Thyroid gland (tissue), 4 donors: ENCODE measurements at regions not wholly inside any gene's neighbourhood (a gene's known extent, or its start where the extent isn't known, plus 50 kb on each side); places are given as distances from the start of the nearest gene placed in this dataset.

Experiments used
- DNase-seq, 2 donors: peaks; one replicate each; pipeline ENCODE4 v3.0.0-alpha.2; 2019
- H3K27ac ChIP-seq, 3 donors: fragments of 200-600 bp; sonication (generic); 1 replicate in 2 of 3; 2 replicates in 1 of 3; pipeline ENCODE4 v1.5.1; 2016 to 2019; ENCODE audit warnings: mild to moderate bottlenecking in 1 of 3, moderate library complexity in 1 of 3
- H3K27me3 ChIP-seq: fragments of 200-600 bp; sonication (generic); one replicate; pipeline ENCODE4 v1.5.1; 2019
- H3K36me3 ChIP-seq, 2 donors: fragments of 200-600 bp; sonication (generic); one replicate each; pipeline ENCODE4 v1.5.1; 2016 to 2019
- H3K4me1 ChIP-seq, 2 donors: fragments of 200-600 bp; sonication (generic); one replicate each; pipeline ENCODE4 v1.5.1; 2017 to 2019
- H3K4me3 ChIP-seq, 3 donors: fragments of 200-600 bp; sonication (generic); replicated peaks in 1 of 3; 1 replicate in 2 of 3; 2 replicates in 1 of 3; pipeline ENCODE4 v1.5.1; 2016; ENCODE audit warnings: mild to moderate bottlenecking in 1 of 3
- H3K9me3 ChIP-seq: fragments of 200-600 bp; sonication (generic); one replicate; pipeline ENCODE4 v1.5.1; 2017
- POLR2A ChIP-seq, 2 donors: fragments of 450-650 bp; IDR thresholded peaks; one replicate each; pipeline ENCODE4 v1.6.1; 2017; ENCODE audit warnings: antibody characterized with exemption in 2 of 2, mild to moderate bottlenecking in 2 of 2, moderate library complexity in 1 of 2
- WGBS, 2 donors: methylation state at CpG; one replicate each; pipeline ENCODE4 v1.1.5; 2017; 5-methylcytosine and 5-hydroxymethylcytosine counted together
- intact Hi-C: fragments of 100-400 bp; cut with DNase I; formaldehyde crosslinking; loops from one replicate; pipeline ENCODE4 v1.15.1; 2023
- TF ChIP-seq, protein P1 (sequence below), 6 experiments: fragments of 200-600 bp in 3 of 6; fragments of 450-650 bp in 3 of 6; sonication (generic) in 3 of 6; IDR thresholded peaks; one replicate each; pipeline ENCODE4 v1.5.1; 2016 to 2019; ENCODE audit warnings: antibody characterized with exemption in 6 of 6, mild to moderate bottlenecking in 2 of 6, inconsistent platforms in 1 of 6, moderate library complexity in 1 of 6

DNA sequence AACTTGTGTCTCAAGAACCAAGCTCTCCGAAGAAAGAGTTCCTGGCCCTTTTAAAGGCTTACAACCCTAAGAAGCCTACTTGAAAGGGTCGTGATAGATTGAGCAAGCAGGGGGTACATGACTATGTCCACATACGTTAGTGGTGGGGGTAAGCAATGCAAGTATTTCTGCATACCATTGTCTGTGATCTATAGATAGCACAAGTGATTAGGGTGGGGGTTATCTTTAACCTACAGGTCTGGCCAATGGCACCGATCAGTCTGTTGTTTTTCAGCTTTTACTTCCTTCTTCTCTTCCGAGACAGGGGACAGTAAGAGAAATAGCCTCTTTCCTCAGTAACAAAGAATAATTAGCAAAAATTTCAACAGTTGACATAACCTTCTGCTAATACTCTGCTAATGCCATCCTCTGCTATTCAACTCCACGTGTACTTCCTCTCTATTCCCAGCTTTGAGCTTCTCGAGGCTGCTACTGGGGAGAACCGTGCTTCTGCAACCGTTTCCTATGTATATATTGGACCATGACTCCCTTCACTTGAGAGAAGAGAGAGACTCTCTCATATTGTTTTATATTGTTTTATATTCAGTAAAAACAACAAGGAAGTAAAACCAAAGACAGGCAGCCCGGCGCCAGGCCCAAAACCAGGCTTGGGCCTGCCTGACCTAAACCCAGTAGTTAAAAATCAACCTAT is 727.7 kb upstream of the NCAM2 start:
- 88 to 89% methylated on average over 11 of the region's 11 CpGs for WGBS, 2 donors
- no peaks in the 10 kb centered on the region for H3K4me1 ChIP-seq
- intact Hi-C loops, result no loop called here
- no peaks in the 10 kb centered on the region for H3K36me3 ChIP-seq
- no peaks in the 10 kb centered on the region for H3K27me3 ChIP-seq
- H3K9me3 ChIP-seq, result no peaks in the 10 kb centered on the region
- no peak for DNase-seq
- TF ChIP-seq POLR2A (IDR thresholded peaks at IDR 0.05), result no peak
- TF ChIP-seq, protein P1, sequence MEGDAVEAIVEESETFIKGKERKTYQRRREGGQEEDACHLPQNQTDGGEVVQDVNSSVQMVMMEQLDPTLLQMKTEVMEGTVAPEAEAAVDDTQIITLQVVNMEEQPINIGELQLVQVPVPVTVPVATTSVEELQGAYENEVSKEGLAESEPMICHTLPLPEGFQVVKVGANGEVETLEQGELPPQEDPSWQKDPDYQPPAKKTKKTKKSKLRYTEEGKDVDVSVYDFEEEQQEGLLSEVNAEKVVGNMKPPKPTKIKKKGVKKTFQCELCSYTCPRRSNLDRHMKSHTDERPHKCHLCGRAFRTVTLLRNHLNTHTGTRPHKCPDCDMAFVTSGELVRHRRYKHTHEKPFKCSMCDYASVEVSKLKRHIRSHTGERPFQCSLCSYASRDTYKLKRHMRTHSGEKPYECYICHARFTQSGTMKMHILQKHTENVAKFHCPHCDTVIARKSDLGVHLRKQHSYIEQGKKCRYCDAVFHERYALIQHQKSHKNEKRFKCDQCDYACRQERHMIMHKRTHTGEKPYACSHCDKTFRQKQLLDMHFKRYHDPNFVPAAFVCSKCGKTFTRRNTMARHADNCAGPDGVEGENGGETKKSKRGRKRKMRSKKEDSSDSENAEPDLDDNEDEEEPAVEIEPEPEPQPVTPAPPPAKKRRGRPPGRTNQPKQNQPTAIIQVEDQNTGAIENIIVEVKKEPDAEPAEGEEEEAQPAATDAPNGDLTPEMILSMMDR (IDR thresholded peaks at IDR 0.05), result no peak
- H3K27ac ChIP-seq, result no peak overlapping the region
- no peak overlapping the region for H3K4me3 ChIP-seq

DNA sequence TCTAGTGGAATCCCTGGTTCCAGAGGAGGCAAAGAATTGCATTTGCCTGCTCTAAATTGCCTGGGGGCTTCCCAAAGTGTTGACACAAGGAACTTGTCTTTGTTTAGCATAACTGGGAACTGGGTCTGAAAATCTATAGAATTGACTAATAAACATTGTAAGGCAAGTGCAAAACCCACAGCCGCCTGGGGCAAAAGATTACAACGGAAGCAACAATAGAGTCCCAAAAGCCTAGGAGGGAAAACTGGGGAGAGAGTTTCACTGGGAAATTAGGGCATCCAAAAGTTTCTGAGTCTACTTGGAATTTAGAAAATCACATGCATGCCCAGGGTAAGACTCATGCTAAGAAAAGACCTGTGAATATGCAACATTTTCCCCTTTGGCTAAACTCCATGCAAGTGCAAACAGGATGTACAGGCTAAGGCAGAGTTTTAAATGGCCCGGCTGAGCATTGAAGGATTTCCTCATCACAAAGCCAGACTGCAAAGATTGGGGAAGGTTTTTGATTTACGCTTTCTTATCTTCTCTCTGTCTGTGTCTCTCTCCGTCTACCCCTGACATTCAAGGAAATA is 725.3 kb upstream of the NCAM2 start:
- Histone ChIP-seq H3K4me1 (no peaks in the 10 kb centered on the region), H3K4me3 (no peak overlapping the region), H3K9me3 (no peaks in the 10 kb centered on the region), H3K36me3 (no peaks in the 10 kb centered on the region), H3K27me3 (no peaks in the 10 kb centered on the region), H3K27ac (no peak overlapping the region)
- WGBS, 2 donors, result 75 to 76% methylated on average over 5 of the region's 5 CpGs
- no peak for TF ChIP-seq POLR2A (IDR thresholded peaks at IDR 0.05)
- TF ChIP-seq, protein P1 (IDR thresholded peaks at IDR 0.05), result no peak
- DNase-seq, result no peak
- intact Hi-C loops, result no loop called here

- no peak overlapping the region for H3K27ac ChIP-seq
- no peaks in the 10 kb centered on the region for H3K27me3 ChIP-seq
- TF ChIP-seq, protein P1 (IDR thresholded peaks at IDR 0.05), result no peak
- TF ChIP-seq POLR2A (IDR thresholded peaks at IDR 0.05), result no peak
- no peaks in the 10 kb centered on the region for H3K9me3 ChIP-seq
- no peak overlapping the region for H3K4me3 ChIP-seq
- no peaks in the 10 kb centered on the region for H3K36me3 ChIP-seq
- no peak for DNase-seq
- intact Hi-C loops, result no loop called here
- no peaks in the 10 kb centered on the region for H3K4me1 ChIP-seq
Measured at GRCh38 chr21:20276377-20276776, 721.8 kb upstream of the NCAM2 start.

GRCh38 chr21:20276954-20277353 is 721.3 kb upstream of the NCAM2 start:
- 96% methylated on average over 1 of the region's 1 CpG for WGBS, 2 donors
- no peak overlapping the region for H3K4me3 ChIP-seq
- intact Hi-C loops, result no loop called here
- no peaks in the 10 kb centered on the region for H3K27me3 ChIP-seq
- no peaks in the 10 kb centered on the region for H3K4me1 ChIP-seq
- H3K27ac ChIP-seq, result no peak overlapping the region
- DNase-seq, result no peak
- no peaks in the 10 kb centered on the region for H3K9me3 ChIP-seq
- no peak for TF ChIP-seq POLR2A (IDR thresholded peaks at IDR 0.05)
- TF ChIP-seq, protein P1 (IDR thresholded peaks at IDR 0.05), result no peak
- no peaks in the 10 kb centered on the region for H3K36me3 ChIP-seq

DNA sequence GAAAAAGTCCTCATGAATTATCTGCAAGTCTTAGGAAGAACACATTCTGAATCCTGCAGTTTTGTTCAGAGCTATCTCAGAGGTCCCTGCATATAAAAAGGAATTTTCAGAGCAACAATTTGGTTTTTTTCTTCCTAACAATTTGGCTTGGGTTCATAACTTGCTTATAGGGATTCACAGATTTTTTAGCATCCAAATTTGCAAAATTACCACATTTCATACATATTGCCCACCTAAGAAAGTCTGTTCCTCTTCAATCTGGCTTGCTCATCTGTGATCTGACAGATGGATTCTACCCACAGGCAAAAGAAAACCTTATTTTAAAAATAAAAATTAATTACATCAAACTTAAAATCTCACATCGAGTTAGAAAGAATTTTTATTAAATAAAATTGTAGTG is 714.4 kb upstream of the NCAM2 start:
- Histone ChIP-seq H3K27ac (no peak overlapping the region), H3K36me3 (no peaks in the 10 kb centered on the region), H3K4me1 (no peaks in the 10 kb centered on the region), H3K9me3 (no peaks in the 10 kb centered on the region), H3K27me3 (no peaks in the 10 kb centered on the region), H3K4me3 (no peak overlapping the region)
- WGBS, 2 donors, result 90 to 92% methylated on average over 1 of the region's 1 CpG
- TF ChIP-seq, protein P1 (IDR thresholded peaks at IDR 0.05), result no peak
- no peak for TF ChIP-seq POLR2A (IDR thresholded peaks at IDR 0.05)
- no peak for DNase-seq
- intact Hi-C loops, result no loop called here
